Glomerular visceral epithelial cell (primary cell): ENCODE measurements at regions not wholly inside any gene's neighbourhood (a gene's known extent, or its start where the extent isn't known, plus 50 kb on each side); places are given as distances from the start of the nearest gene placed in this dataset.
A peak's percentile ranks its signal among the peaks of the same experiment; 100 is the strongest.

Experiments
- DNase-seq: peaks from one replicate; pipeline ENCODE4 v3.0.0-alpha.2; 2016; ENCODE audit errors: extremely low spot score

DNA sequence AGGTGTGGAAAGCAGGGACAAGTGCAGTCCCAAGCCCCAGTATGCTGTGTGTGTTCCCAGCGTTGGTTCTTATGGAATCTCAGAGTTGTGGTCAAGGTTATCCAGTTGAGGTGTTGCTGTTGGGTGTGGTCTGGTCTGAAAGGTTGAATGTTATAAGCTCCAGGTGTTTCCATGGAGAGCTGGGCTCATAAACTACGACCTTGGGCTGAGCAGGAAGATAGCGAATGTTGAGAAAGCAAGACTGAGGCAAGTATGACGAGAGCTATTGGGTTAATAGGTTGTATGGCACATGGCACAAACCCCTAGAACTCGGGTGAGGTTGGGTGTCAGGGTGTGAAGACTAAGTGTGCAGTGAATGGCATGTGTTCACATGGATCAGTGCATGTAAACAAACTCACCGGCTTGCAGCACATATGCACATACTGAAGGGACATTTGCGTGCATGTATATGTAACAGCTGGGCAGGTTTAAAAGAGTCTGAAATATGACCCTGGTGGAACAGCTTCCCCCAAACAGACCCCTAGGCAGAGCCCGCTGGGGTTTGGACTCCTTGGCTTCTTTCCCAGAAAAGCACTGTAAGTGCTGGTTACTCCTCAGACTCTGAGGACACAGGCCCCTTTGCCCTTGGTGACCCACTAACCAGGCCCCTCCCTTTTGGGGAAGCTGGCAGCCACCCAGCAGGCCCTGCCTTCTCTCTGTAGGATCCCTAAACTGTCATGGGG, 117.5 kb downstream of the NAV1 start:
- DNase-seq, result no peak

DNA sequence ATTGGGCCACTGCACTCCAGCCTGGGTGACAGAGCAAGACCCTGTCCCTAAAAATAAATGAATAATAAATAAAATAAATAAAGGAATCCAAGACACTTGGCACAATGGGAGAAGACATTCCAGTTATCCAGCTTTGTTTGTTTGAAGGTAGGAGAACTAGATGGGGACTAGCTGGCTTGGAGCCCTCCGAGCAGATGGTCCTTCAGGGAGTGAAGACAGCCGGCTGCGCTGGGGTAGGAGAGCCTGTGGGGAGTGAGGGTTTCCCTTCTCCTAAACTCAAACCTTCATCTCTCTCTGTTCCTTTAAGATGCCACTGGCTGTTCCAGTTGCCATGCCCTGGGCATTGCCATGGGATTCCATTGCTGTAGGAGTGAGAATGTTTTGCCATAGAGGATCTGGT, 120.6 kb downstream of the NAV1 start:
- no peak for DNase-seq

DNA sequence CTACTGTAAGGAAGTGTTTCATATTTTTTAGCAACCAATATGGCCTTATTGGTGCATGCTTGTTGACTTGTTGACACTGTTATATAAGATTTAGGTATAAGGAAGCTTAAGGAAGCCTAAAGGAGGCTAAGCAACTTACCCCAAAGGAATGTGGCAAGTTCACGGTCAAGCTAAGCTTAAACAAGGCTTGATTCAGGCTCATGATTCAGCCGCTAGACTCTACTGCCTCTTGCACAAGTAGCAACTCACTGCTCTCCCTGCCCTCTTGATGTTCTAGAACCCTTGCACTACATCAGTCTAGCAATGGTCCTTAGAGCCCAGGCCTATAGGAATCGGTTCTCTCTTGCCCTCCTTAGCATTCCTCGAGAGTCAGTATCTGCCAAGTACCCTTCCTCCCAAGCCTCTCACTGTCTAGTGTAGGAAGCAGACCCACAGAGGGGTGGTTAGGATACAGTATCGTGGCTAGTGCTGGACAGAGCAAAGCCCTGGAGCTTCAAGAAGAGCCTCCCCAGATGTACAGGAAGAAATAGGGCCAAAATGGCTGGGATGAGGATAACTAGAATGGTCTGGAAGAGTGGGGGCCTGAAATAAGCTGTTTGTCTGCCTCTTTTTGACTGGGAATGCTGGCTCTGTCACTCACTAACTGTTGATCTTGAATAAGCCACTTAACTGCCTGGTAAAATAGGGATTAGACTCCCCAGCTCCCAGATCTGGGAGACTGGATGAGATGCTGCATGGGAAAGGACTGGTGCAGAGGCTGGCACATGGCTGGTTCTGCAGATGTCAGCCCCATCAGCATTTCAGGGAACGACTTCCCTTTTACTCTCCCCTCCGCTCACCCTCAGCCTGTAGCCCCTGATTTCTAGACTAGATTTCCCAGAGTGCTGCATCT, 122.2 kb downstream of the NAV1 start:
- no peak for DNase-seq

DNA sequence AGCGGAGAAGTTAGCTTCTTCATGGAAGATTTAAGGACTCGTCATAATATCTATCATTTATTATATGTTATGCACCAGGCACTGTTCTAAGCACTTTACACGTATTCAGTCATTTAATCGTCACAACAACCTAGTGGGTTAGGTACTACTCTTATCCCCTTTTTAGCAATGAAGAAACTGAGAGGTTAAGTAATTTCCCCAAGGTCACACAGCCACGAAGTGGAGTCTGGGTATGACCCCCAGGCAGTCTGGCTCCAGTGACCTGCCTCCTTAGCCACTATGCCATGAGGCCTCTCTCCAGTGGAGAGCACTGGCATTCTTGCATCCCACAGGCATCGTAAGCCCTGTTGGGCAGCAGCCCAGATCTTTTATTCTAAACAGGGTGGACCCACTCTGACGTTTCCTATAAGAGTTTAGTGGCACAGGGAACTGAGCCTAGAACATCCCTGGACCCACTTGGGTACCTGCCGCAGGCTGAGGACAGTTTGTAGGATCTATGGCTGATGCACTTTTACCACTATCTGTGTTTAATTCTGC, 123.0 kb downstream of the NAV1 start:
- DNase-seq, result no peak

DNA sequence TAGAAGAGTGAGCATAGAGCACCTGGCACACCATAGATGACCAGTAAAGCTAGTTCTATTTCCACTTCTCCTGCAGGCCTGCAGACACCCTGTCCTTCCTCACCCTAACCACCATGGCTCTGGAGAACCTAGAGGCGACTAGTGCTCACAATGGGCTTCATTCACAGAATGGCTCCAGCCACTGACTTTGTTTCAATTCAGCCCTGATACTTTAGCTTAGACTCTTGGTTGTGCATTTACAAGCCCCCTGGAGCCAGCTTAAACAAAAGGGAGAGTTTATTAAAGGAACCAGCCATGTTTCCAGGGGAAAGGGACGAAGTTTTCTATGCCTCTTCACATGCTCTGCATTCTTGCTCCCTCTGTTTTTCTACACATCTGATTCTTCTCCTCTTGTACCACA, 123.7 kb downstream of the NAV1 start:
- DNase-seq, result no peak

DNA sequence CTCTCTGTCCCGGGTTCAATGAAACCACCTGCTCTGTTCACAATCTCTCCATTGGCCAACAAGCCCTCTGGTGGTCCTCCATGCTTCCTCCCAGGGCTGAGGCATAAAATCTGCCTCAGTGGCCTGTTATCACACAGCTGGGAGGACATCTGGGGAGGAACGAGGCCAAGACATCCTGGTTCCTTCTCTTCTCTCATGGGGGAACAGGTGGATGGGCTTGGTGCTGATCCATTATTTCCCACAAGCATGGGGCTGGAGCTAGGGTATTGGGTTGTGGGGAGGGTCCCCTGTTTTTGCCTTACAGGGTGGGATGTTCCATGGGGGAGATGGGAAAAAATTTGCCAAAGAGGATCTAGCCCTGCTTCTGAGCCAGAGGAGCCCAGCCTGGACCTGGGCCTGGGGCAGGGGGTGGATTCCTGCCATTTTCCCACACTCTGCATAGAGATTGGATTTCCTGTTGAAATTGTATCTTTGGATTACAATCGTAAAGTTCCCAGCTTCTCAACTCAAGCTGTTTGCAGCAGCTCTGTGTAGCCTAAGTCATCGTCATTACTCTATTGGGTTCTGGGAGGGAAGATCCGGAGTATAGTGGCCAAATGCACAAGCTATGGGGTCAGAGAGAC, 124.7 kb downstream of the NAV1 start:
- no peak for DNase-seq

DNA sequence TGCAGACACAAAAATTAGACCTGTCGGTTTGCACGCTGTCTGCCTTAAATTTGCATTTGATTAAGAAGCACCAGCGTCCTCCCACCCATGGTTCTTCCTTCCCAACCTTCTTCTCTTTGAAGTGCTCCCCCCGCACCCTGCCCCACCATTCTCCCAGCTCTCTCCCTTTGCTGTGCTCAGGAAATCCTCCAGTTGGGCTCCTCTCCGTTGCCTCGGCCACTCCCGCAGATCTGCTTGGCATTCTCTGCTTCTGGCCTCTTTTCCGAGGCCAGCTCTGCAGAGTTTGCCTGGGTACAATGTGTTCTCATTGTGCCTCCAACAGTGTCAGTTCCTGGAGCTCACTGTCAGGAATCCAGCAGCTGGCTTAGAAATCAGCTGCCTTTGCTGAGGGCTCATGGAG, 126.1 kb downstream of the NAV1 start:
- no peak for DNase-seq

DNA sequence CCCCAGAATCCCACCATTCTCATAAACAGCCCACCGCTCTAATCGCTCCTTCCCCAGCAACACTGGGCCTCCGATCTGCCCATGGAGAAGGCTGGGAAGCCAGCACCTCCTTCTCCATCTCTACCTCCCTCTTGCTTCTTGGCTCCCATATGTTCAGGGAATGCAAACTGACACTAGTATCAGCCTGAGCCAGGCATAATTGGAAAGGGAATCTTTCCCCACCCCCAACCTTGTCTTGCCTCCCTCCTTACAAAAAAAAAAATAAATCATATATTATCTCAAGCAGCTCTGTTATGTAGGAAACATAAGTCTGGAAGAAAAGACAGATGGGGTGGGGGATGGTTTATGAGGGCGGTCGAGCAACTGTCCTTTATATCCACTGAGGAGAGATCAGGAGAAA, 127.2 kb downstream of the NAV1 start:
- DNase-seq, result no peak

DNA sequence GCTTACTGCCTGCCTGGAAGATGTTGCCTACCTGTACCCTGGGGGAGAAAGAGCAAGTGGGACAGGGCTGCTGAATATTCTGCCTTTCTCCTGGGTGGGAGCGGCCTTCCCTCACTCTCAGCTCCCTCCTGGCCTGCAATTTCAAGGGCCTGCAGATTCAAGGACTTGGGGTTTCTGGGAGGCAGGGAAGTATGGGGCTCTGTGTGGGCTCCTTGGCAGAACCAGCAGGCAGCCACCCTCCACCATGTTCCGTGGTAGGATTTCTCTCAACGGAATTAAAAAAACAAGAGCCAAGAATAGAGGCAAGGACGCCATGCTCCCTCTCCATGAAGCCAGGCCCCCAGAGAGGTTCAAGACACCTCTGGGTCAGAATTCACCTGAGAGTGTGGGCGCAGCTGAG, 127.7 kb downstream of the NAV1 start:
- no peak for DNase-seq

DNA sequence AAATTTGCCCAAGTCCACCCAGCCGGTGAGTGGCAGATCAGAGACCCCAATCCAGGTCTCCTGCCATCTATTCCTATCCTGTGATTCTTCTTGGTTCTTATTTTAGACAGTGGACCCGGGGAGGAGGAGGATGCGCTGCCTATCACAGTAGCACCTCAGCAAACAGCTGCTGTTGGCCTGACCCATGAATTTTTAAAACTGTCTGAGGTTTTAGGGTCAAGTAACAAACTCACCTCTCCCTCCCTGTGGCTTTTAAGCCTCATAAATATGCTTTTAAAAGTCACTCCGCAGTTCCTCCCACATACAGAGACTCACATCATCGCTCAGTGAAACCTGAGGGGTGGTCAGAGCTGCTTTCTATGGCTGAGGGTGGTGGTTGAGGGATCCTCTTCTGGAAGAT, 128.6 kb downstream of the NAV1 start:
- no peak for DNase-seq

DNA sequence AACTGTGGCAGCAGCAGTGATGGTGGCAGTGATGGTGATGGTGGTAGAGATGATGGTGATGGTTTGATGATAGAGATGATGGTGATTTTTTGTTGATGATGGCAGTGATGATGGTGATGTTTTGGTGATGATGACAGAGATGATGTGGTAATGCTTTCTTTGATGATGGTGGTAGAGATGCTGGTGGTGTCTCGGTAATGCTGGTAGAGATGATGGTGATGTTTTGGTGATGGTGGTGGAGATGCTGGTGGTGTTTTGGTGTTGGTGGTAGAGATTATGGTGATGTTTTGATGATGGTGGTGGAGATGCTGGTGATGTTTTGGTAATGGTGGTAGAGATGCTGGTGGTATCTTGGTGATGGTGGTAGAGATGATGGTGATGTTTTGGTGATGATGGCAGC, 131.6 kb downstream of the NAV1 start:
- DNase-seq, result no peak

DNA sequence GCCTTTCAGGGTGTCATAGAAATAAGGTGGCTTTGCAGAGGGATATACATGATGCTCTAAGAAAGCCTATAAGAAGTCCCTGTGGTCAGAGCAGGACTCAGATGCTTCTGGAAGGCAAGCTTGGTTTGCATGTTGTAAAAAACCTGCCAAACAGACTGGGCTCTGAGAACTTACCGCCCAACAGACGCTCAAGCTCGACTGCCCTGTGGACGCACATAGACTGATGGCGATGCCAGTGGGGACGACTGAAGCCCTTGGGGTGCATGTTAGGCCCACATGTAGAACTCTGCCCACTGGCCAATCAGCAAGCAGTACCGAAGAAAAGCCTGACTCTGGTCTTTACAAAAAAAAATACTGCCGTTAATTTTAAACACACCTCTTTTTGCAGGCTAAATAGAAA, 133.8 kb downstream of the NAV1 start:
- DNase-seq, result no peak

DNA sequence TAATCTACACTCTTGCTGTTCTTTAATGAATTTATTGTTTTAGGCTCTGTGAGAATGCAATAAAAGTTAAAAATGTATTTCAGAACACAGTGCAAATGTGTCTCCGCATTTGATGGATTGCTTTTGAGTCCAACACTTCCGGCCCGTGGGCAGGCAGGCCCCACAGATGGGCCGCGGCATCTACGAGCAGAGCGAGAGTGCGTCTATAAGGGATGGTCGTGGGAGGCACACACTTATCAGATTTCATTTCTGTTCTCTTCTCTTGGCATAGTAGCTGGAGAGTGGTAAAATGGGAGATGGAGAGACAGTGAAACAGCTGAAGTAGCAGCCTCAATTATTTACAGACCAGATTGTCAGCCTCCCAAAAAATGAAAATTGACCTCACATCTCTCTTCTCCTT, 134.2 kb downstream of the NAV1 start:
- DNase-seq, result no peak

DNA sequence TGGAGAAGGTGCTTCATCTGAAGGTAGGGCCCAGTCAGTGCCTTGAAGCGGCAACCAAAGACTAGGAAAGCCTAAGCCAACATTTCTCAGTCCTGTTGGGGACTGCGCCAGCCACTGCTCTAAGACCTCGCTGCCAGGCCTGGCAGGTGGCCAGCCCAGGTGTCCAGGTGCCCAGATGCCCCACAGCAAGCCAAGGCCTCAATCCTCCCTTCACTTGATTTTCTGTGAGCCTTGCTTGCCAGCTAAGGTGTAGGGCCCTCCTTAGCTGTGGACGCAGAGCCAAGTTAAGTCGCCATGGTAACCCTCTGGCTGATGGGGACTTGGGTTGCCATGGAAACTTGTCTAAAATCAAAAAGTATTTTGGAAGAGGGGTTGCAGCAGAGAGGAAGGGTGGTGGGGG, 135.0 kb downstream of the NAV1 start:
- no peak for DNase-seq

DNA sequence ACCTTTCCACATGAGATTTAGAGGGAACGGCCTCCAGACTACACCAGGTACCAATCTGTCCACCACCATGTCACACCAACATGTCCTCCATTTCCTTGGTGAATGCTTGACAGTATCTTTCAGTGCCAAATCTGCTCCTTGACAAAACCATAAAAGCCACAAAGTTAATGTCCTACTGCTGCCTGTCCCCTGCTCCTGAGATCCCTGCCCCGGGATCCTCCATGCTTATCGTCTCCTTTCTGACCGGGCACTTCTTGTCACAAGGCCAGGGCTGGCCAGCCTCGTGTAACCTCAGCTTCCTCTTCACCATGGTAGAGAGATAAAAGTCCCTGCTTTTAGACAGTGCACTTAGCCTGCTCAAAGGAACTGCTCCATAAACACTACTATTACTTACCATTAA, 136.2 kb downstream of the NAV1 start:
- DNase-seq, result peak; percentile 58

DNA sequence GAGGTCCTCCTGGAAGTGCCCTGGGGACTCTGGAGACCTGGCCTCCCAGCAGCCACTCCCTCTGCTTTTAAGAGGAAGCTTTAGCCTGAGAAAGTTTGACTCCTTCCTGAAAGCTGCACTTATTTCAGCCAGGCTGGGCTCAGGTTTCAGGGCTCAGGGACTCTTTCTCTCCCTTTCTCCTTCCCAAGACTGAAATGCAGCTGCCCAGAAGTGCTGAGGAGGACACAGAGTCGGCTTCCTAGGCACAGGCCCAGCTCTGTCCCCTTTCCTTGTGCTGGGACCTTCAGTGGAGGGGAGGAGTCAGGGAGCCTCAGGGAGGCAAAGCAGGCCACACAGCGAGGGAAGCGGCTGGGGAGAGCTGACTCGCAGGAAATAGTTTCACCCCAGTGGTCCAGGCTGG, 137.3 kb downstream of the NAV1 start:
- DNase-seq, result peak; percentile 49

DNA sequence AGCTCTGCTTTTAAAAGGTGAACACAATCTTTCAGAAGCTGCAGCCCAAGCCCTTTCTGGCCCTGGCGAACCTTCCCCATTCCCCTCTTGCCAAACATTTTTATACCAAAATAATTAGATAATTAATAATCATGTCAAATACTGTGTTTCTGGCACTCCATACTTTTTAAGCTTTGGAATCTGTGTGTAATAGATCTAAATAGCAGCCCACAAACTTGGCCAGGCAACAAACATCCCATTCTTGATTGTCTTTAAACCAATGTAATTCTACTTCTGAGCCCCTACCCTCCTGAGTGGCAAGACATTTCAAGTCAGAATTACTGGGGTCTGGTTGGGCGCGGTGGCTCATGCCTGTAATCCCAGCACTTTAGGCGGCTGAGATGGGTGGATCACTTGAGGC, 137.7 kb downstream of the NAV1 start:
- no peak for DNase-seq

DNA sequence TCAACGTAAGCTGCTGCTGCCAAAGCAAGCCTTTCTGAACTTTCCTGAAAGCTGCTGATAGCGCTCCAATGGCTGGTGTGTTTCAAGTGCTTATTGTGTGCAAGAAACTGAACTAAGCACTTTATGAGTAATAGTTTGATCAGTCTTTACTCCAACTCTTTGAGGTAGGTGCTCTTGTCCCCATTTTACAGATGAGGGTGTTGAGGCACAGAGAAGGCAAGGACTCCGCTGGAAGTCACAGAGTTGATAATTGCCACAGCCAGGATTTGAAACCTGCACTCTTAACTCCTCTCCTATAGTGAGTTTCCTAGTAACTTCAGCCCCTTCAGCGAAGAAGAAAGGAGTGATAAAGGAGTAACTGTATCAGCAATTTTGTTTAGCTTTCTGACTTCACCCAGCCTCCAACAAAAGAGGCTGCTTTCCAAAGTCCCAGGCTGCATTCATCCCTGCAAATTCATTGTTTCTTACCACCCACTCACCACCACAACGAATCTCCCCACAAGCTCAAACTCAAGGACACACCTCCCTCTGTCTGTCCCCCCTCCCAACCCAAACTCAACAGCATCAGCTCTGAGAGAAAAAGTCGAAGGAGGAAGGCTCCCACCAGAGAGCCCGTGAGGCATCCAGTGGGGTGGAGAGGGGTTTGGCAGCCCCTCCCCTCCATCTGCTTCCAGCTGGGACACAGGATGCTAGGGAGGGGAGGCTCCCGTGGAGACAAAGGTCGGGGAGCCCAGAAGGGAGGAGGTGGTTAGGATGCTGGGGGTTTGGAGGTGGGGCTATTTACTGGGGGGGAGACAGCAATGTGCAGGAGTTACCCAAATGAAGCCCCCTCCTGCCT, 139.6 kb downstream of the NAV1 start:
- no peak for DNase-seq

DNA sequence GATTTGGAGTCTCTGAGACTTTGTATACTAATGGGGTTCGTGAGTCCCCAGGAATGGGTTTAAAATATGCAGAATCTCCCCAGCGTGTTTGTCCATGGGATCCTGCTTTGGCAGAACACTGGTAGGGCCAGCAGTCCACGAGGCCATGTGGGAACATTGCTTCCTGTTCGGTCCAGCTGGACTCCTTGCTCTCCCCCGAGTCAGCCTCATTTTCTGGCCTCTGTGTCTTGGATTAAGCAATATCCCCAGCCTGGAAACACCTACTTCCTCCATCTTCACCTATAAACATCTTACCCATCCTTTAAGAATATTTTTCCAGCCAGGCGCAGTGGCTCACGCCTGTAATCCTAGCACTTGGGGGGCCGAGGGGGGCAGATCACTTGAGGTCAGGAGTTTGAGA, 142.4 kb downstream of the NAV1 start:
- no peak for DNase-seq

DNA sequence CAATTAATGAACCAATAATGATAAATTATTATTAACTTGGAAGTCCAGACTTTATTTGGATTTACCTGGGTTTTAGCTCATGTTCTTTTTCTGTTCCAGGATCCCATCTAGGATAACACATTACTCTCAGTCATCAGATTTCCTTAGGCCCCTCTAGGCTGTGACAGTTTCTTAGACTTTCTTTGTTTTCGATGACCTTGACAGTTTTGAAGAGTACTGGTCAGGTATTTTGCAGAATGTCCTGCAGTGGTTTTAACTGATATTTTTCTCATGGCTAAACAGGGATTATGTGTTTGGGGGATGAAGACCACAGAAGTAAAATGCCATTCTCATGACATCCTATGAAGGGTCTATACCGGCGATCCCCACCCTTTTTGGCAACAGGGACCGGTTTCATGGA, 144.0 kb downstream of the NAV1 start:
- no peak for DNase-seq

DNA sequence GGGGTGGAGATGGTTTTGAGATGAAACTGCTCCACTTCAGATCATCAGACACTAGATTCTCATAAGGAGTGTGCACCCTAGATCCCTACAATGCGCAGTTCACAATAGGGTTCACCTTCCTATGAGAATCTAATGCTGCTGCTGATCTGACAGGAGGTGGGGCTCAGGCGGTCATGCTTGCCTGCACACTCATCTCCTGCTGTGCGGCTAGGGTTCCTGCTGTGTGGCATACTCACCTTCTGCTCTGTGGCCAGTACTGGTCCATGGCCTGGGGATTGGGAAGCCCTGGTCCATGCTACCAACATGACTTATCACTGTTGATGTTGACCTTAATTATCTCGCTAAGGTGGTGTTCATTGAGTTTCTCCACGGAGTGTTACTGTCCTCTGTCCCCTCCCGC, 144.5 kb downstream of the NAV1 start:
- DNase-seq, result no peak

DNA sequence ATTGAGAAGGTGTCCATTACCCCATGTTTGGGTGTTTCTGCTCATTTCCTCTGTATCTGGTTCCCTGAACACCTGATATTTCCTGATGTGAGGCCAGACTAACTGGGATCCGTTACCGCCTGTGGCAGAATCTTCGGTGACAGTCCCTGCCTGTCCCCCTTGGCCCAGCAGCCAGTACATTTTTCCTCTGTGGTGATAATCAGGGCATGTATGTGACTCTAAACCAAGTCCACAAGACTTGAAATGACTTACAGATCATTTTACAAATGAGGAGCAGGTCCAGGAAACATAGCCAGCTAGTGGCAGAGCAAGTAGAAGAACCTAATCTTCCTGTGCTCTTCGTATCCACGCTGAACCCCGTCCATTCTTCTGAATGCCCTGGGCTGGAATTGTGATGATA, 143.5 kb upstream of the IPO9 start:
- DNase-seq, result no peak
